NCI-H2107 treated with DMSO at 0.1 percent for 48 hours (cell line): ENCODE measurements at regions not wholly inside any gene's neighbourhood (a gene's known extent, or its start where the extent isn't known, plus 50 kb on each side); places are given as distances from the start of the nearest gene placed in this dataset.

Experiments
- DNase-seq: peaks from one replicate; lab custom pipeline; 2025; ENCODE audit not compliant: unreplicated experiment; lab: John Stamatoyannopoulos, UW

DNA sequence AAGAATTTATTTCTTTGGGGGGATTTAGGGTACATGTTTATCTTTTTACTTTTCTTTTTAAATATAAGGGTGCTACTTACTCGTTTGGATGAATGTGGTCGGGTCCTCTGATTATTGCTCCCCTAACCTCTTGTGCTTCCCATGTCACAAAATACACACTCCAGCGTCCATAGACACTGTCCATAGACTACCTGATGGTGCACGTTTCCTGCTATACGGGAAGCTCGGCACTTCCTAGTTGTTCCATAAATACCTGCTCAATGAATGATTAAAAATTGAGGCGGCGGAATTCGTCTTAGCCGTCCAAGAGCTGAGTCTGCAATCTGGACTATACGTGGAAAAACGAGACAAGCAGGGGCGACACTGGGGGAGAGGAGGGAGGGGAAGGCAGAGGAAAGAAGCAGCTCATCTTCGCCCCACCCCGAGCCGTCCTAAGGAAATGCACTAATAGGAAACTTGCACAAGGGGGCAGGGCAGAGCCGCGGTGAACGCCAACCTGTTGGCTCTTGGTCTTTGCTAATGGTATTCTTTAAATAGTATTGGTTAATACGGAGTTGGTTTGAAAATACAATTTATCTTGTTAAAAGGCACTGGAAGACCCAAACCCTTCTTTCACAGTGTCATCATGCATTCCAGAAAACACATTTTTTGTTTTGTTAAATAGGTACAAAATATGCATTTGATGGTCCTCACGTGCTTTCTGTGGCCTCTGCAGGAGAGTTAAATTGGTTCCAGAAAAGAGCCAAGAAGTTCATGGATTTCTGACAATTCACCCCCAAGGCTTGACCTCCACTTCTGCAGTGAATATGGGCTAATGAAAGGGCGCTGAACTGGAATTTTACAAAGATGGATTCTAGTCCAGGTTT, 73.0 kb upstream of the KCTD1 start:
- no peak for DNase-seq

DNA sequence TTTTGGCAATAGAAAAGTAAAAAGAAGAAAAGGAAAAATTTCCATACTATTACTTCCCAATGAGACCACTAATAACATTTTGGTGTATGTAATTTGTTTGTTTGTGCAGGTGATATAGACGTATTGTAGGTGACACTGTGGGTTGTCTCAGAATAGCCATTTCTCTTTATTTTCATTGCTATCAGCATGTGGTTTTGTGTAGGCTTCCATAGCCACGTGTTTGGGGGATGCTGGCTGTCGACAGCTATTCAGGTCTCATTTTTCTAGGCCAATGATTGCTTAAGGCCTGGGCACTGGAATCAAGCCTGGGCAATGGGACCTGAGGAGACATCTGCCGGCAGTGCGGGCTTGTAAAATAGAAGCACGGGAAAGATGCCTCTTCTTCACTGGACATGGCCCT, 71.0 kb upstream of the KCTD1 start:
- no peak for DNase-seq

DNA sequence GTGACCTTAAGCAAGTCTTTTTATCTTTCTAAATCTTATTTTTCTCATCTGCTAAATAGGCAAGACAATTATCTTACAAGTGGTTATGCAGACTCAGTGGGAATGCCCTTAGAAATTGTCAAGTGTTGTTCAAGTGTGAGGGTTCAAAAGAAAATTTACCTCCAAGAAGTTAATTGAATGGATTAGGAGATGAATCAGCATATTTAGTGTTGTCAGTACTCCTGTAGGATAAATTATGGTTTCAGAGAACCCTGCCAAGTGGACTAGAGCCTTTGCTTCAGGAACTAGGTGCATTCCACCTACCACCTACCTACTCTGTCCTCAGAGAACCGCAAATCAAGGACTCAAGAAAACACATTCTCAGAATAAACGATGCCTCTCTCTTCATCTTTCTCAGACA, 69.8 kb upstream of the KCTD1 start:
- DNase-seq: no peak

DNA sequence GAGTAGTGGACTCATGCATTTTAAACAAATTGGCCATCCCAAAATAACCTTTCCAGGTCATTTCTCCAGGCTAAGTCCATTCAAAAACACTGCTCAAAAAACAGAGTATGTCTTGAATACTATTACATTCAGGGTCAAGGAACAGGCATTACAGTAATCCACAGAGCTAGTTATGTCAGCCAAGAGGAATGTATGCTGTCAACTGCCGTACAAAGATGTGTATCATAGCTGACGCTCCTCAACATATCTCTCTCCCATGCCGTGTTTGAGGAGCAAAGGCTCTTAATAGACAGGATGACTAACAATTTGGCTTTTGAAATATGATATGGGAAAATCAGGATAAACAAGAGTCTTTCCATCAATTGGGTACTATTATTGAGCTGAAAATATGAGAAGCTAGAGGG, 68.8 kb upstream of the KCTD1 start:
- no peak for DNase-seq

DNA sequence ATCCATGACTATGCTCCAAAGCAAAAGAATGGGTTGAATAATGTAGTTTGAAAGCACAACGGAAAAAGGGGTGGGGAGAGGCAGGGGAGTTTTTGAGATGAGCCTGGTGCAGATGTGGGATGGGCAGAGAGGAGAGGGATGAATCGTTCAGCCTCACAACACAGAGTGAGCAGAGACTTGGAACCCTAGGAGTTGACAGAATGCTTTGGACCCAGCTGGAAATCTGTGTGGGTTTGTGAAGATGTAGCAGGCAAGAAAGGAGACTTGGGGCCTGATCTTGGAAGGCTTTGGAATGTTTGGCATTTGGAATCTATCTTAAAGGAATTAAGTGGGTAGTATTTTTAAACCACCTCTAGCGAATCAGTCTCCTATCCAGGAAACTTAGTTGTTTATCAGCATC, 66.0 kb upstream of the KCTD1 start:
- no peak for DNase-seq
